C4-2B (cell line): ENCODE measurements at regions not wholly inside any gene's neighbourhood (a gene's known extent, or its start where the extent isn't known, plus 50 kb on each side); places are given as distances from the start of the nearest gene placed in this dataset.

Experiments
- H3K27ac ChIP-seq: fragments of 450-650 bp; 2 replicates; pipeline ENCODE4 v1.5.1; 2017
- ZFX ChIP-seq: fragments of 450-650 bp; IDR thresholded peaks from 2 replicates; pipeline ENCODE4 v1.6.1; 2017
- TF ChIP-seq, protein P1 (sequence below): fragments of 450-650 bp; conservative IDR thresholded peaks from 2 replicates; pipeline ENCODE4 v1.5.1; 2017; ENCODE audit warnings: mild to moderate bottlenecking

DNA sequence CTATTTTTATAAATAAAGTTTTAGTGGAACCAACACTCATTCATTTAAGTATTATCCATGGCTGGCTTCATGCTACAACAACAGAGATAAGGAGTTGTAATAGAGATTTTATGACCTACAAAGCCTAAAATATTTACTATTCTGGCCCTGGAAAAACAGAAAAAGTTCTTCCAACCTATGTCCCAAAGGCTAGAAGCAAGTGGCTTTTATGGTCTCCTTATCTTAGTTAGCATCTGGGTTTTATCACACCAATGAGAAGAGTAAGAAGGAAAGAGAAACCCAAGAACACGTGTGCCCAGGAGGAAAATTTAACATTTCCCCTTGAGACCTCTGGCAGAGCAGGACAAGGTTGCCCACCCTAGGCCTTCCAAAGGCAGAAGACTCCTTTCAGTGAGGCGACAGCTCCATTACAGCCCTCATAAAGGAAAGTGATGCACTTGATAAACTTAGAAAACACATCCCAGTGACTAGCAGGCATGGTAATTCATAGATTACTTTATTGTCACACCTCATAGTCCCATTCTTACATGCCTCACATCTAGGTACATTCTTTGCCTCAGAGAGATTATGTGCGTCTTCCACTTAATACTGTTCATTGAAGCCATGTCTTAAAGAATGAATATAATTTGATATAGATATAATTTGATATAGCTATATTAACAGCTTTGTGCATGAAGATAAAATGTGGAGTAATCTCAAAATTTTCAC is 113.2 kb upstream of the ACP3 start:
- TF ChIP-seq, protein P1, sequence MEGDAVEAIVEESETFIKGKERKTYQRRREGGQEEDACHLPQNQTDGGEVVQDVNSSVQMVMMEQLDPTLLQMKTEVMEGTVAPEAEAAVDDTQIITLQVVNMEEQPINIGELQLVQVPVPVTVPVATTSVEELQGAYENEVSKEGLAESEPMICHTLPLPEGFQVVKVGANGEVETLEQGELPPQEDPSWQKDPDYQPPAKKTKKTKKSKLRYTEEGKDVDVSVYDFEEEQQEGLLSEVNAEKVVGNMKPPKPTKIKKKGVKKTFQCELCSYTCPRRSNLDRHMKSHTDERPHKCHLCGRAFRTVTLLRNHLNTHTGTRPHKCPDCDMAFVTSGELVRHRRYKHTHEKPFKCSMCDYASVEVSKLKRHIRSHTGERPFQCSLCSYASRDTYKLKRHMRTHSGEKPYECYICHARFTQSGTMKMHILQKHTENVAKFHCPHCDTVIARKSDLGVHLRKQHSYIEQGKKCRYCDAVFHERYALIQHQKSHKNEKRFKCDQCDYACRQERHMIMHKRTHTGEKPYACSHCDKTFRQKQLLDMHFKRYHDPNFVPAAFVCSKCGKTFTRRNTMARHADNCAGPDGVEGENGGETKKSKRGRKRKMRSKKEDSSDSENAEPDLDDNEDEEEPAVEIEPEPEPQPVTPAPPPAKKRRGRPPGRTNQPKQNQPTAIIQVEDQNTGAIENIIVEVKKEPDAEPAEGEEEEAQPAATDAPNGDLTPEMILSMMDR = no peak
- TF ChIP-seq ZFX = no peak
- no peak overlapping the region for H3K27ac ChIP-seq

DNA sequence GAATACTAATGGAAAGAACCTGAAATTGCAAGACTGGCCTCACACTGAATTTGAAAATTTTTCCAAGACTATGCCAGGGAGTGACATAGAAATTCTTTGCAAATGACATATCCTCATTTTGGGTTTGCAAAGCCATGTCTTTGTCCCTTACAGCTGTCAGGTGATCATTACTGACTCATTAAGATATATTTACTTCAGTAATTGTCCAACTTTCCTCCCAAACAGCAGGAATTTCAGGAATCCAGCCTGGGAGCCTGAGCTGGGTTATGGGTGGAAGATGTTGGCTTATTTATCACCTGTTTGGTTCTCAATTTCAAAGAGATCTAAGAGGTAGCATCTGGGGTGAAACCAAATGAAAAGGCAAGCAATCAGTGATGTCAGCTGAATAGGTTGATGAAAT is 111.6 kb upstream of the ACP3 start:
- no peak overlapping the region for H3K27ac ChIP-seq
- TF ChIP-seq, protein P1 = no peak
- TF ChIP-seq ZFX = no peak

DNA sequence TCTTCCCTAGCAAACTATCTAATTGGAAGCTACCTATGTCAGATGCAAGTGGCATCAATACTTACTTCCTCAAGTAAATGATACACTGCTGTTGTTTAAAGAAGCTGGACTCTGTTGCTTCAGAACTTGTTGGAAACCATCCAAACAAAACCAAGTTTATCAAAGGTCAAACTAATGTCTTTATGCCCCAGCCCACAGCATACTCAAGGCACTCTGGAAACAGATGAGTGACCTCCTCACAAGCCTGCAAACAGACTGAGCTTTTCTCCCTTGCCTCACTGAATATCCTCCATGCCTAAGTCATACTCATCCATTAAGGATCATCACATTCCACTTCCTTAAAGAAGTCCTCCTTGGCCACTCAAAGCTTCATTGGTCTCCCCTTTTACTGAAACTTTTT is 107.4 kb upstream of the ACP3 start:
- TF ChIP-seq ZFX = no peak
- TF ChIP-seq, protein P1 = no peak

DNA sequence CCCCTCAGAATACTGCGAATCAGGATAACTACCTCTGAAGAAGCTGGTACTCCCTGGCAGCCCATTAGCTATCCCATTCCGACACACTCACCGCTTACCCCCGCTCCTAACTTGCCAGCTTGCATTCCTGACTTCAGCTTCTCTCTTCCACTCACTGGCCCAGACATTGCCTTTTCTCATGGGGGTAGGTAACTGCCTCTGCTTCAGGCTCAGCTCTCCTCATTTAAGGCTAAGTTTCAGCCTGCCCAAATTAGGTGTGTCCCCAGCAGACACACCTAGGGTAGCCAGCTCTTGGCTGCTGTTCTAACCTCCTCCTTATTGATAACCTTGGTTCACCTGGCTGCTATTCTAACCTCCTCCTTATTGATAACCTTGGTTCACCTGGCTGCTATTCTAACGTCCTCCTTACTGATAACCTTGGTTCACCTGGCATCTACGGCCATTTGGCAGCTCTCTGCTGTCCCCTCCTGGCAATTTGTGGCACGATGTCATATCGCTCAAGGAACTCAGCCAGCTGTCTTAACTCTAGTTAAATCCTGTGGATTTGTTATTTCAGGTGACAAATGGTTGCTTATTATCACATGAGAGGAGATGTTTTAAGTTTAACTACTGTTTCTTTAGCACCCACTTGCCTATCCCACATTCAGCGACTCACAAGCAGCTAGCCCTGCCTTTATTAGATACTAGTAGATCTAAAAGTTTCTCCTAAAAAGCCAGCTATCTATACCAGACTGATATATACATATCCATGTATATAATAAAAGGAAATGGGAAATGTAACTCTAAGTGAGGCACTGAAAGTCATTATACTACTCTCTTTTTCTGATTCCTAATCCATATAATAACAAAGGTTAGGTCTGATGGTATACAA is 106.5 kb upstream of the ACP3 start:
- TF ChIP-seq, protein P1 = peak; percentile 98
- no peak for TF ChIP-seq ZFX
- no peak overlapping the region for H3K27ac ChIP-seq

More for the DNA sequence above, 107.4 kb upstream of the ACP3 start:
- no peak overlapping the region for H3K27ac ChIP-seq

DNA sequence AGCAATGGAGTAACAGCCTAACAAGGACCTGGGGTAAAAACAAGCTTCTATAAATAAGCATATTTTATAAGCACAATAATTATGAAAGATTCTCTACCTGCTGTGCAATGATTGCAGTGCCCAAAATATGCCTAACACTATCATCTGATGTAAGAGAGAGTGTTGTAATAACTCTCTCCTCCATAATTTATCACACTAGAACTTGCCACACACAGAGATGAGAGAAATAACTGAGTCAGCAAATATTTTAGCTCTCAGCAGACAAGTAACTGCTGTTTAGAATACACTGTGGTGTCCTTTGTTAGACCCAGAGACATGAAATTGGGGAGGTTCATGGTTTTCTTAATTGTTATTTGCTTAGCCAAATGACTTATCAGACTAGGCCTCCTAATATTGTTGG is 105.3 kb upstream of the ACP3 start:
- TF ChIP-seq, protein P1 = no peak
- H3K27ac ChIP-seq = no peak overlapping the region

DNA sequence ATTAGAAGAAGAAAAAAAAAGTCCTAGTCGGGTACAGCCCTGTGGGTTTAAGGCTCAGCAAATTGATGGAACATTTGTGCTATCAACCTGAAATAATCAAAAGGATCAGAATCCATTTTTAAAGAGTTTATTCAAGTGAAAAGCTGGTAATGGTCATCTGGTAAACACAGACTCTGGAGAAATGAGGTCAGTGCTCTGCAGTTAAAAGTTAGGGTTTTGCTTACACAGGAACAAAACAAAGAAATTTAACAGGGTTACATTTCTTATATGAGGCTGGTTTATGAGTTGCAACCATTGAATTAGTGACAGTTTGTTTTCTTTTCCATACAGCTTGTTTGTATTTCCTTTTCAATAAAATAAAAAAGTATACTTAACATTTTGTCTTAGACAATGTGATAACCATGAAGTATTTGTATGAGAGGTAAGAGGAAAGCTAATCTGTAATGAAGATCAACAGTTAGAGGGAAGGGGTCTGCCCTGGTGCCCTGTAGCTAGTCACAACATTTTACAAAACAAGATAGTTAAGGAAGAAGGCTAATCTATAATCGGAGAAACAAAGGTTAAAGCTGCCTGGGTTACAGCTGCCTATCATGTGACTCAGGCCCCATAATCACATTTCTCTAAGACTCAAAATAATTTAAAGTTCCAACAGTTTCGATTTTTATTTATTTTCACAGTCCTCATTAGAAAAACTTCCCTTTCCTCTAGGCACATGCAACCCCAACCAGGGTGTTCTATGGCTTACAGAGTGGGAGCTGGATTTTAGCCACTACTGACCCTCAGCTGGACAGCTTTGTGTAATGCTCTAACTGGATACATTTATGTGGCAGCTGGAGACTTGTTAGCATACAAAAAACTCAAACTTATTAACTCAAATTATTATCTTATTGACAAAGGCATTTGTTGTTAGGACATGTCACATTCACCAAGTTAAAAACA is 98.1 kb upstream of the ACP3 start:
- TF ChIP-seq ZFX = no peak
- TF ChIP-seq, protein P1 = no peak
- no peak overlapping the region; the same call in 1 of the 2 replicates for H3K27ac ChIP-seq
